GM12891 (cell line): ENCODE measurements at regions not wholly inside any gene's neighbourhood (a gene's known extent, or its start where the extent isn't known, plus 50 kb on each side); places are given as distances from the start of the nearest gene placed in this dataset.

Experiments
- PAX5 ChIP-seq: IDR thresholded peaks from 2 replicates; pipeline ENCODE4 v1.6.1; 2011; ENCODE audit warnings: low read length, moderate library complexity, mild to moderate bottlenecking; ENCODE audit not compliant: insufficient read depth, severe bottlenecking
- POLR2A ChIP-seq: IDR thresholded peaks from 2 replicates; pipeline ENCODE4 v1.6.1; 2011; ENCODE audit warnings: low read depth, low read length, control low read depth
- POLR2AphosphoS5 ChIP-seq: IDR thresholded peaks from 2 replicates; pipeline ENCODE4 v1.6.1; 2011; ENCODE audit warnings: low read depth, low read length, control low read depth
- POU2F2 ChIP-seq: IDR thresholded peaks from 2 replicates; pipeline ENCODE4 v1.6.1; 2011; ENCODE audit warnings: low read depth, mild to moderate bottlenecking, control low read depth, low read length, moderate library complexity
- SPI1 ChIP-seq: IDR thresholded peaks from 2 replicates; pipeline ENCODE4 v1.6.1; 2011; ENCODE audit warnings: low read depth, low read length, control low read depth
- TAF1 ChIP-seq: IDR thresholded peaks from 2 replicates; pipeline ENCODE4 v1.6.1; 2011; ENCODE audit warnings: low read depth, low read length, control low read depth

- no peak for TF ChIP-seq POLR2AphosphoS5
- no peak for TF ChIP-seq POLR2A
- TF ChIP-seq TAF1, result no peak
- no peak for TF ChIP-seq POU2F2
- TF ChIP-seq PAX5, result no peak
- no peak for TF ChIP-seq SPI1
Observed at GRCh38 chr7:67402280-67402679, 405.6 kb downstream of the TYW1 start.
